ENCODE measurements at regions not wholly inside any gene's neighbourhood (a gene's known extent, or its start where the extent isn't known, plus 50 kb on each side); places are given as distances from the start of the nearest gene placed in this dataset.

DNA sequence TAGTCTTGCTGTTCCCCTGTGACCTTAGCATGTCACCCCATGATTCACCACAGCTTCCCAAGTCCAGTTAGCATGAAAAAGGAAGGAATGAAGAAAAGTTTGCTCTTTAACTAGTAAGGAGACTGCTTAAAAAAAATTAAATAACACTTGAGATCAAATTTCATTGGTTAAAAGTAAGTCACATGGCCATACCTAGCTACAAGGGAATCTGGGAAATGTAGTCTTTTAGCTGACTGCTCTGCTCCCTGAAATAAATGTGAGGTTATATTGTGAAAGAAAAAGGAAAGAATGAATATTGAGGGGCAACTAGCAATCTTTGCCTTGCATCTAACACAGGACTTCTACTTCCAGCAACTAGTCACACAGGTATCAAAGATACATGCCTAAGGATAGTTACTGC, 84.7 kb upstream of the LRRN1 start (continued):
- TF ChIP-seq CHD7 (IDR thresholded peaks at IDR 0.05; ENCODE audit: insufficient replicate concordance, low read length) (no peak), CBX8 (IDR thresholded peaks at IDR 0.05; ENCODE audit: borderline replicate concordance, low read depth, low read length) (no peak), POLR2AphosphoS5 (IDR thresholded peaks at IDR 0.05; ENCODE audit: low read depth, low read length) (no peak), USF2 (IDR thresholded peaks at IDR 0.05; ENCODE audit: low read length) (peak; percentile 84), SUZ12 (IDR thresholded peaks at IDR 0.05; ENCODE audit: low read length) (no peak), SP1 (IDR thresholded peaks at IDR 0.05; ENCODE audit: low read depth, low read length) (0 out of 2 replicates have a peak, but pooled peaks have one; percentile 35), SIX5 (IDR thresholded peaks at IDR 0.05; ENCODE audit: low read depth, low read length) (peak; percentile 75), CHD2 (IDR thresholded peaks at IDR 0.05; ENCODE audit: low read length) (no peak), BCL11A (IDR thresholded peaks at IDR 0.05; ENCODE audit: low read depth in 2 of 2, low read length in 2 of 2) (no peak), GABPA (IDR thresholded peaks at IDR 0.05; ENCODE audit: borderline replicate concordance, insufficient read depth, low read length) (no peak)
- TF ChIP-seq, protein P1, sequence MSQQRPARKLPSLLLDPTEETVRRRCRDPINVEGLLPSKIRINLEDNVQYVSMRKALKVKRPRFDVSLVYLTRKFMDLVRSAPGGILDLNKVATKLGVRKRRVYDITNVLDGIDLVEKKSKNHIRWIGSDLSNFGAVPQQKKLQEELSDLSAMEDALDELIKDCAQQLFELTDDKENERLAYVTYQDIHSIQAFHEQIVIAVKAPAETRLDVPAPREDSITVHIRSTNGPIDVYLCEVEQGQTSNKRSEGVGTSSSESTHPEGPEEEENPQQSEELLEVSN (IDR thresholded peaks at IDR 0.05) = no peak

Data from H1 (cell line).